NT2/D1 (cell line): ENCODE measurements at regions not wholly inside any gene's neighbourhood (a gene's known extent, or its start where the extent isn't known, plus 50 kb on each side); places are given as distances from the start of the nearest gene placed in this dataset.

Source experiments
- DNase-seq: peaks from one replicate; pipeline ENCODE4 v3.0.0-alpha.2; 2011; ENCODE audit warnings: low read depth, low spot score
- H3K27me3 ChIP-seq: 2 replicates; pipeline ENCODE4 v1.6.0; 2011; ENCODE audit warnings: mild to moderate bottlenecking; ENCODE audit not compliant: insufficient read length, insufficient read depth
- H3K36me3 ChIP-seq: 2 replicates; pipeline ENCODE4 v1.6.1; 2011; ENCODE audit warnings: mild to moderate bottlenecking, low read length, mixed read lengths; ENCODE audit not compliant: insufficient read depth, insufficient read length
- H3K4me1 ChIP-seq: 2 replicates; pipeline ENCODE4 v1.5.1; 2011; ENCODE audit not compliant: insufficient read depth, insufficient read length
- H3K4me3 ChIP-seq: 2 replicates; pipeline ENCODE4 v1.5.1; 2011; ENCODE audit warnings: low read depth; ENCODE audit not compliant: insufficient read length
- H3K9ac ChIP-seq: 2 replicates; pipeline ENCODE4 v1.6.0; 2011; ENCODE audit warnings: low read depth; ENCODE audit not compliant: insufficient read length
- H3K9me3 ChIP-seq: 2 replicates; pipeline ENCODE4 v1.5.1; 2011; ENCODE audit warnings: mild to moderate bottlenecking, low read length; ENCODE audit not compliant: insufficient read depth
- SUZ12 ChIP-seq: IDR thresholded peaks from 2 replicates; pipeline ENCODE4 v1.6.1; 2011; ENCODE audit not compliant: insufficient read length, insufficient read depth; ENCODE audit errors: extremely low read depth
- YY1 ChIP-seq: IDR thresholded peaks from 2 replicates; pipeline ENCODE4 v1.6.1; 2011; ENCODE audit not compliant: insufficient read length, insufficient read depth
- ZNF274 ChIP-seq: IDR thresholded peaks from 2 replicates; pipeline ENCODE4 v1.6.1; 2011; ENCODE audit warnings: mild to moderate bottlenecking, low read depth, low read length

DNA sequence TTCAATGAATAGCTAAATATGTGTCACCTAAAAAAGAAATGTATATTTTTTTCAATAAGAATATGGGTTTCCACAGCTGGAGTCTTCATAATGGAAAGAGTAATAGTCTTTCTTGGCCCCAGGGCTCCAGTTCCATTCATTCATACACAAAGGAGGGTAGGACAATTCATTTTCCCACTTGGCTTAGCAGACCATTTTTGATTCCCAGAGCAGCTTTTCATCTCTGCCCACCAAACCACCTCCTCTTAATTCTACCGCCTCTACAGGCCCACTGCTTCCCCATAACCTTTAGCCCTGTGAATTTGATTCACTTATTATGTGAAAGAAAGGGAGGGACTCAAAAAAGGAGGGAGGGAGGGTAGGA, 129.9 kb upstream of the PAK3 start:
- no peak overlapping the region for H3K9ac ChIP-seq
- no peaks in the 10 kb centered on the region for H3K9me3 ChIP-seq
- TF ChIP-seq ZNF274 (no peak), YY1 (no peak)
- H3K4me3 ChIP-seq, result no peak overlapping the region
- no peak for DNase-seq
- H3K36me3 ChIP-seq, result no peaks in the 10 kb centered on the region
- H3K4me1 ChIP-seq, result no peaks in the 10 kb centered on the region
- H3K27me3 ChIP-seq, result no peaks in the 10 kb centered on the region

GRCh38 chrX:110965409-110966090, 130.4 kb upstream of the PAK3 start:
- no peak for DNase-seq
- Histone ChIP-seq H3K9ac (no peak overlapping the region), H3K4me1 (no peaks in the 10 kb centered on the region), H3K36me3 (no peaks in the 10 kb centered on the region), H3K27me3 (no peaks in the 10 kb centered on the region), H3K4me3 (no peak overlapping the region), H3K9me3 (no peaks in the 10 kb centered on the region)
- TF ChIP-seq SUZ12 (no peak), YY1 (no peak), ZNF274 (no peak)

DNA sequence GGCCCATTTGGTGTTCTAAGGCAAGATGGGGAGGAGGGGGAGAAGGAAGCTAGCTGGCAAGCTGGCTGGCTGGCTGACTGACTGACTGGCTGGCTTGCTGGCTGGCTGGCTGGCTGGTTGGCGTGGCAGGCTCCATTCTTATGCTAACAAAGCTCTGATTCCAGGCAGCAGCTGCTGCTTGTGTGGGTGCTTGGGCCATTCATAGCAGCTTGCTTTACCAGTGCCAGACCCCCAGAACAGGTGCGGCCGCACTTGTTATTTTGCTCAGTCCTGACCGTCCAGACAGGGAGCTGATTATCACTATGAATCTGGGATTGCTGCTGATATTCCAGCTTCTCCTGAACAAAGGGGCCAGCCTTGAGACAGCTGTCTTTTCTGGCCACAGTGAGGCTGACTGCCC, 131.2 kb upstream of the PAK3 start:
- DNase-seq, result peak; percentile 32
- Histone ChIP-seq H3K4me1 (no peaks in the 10 kb centered on the region), H3K9ac (no peak overlapping the region), H3K27me3 (no peaks in the 10 kb centered on the region), H3K9me3 (no peaks in the 10 kb centered on the region), H3K36me3 (no peaks in the 10 kb centered on the region), H3K4me3 (no peak overlapping the region)
- no peak for TF ChIP-seq YY1
- TF ChIP-seq ZNF274, result no peak
- no peak for TF ChIP-seq SUZ12

- Histone ChIP-seq H3K4me3 (no peak overlapping the region), H3K27me3 (no peaks in the 10 kb centered on the region), H3K36me3 (no peaks in the 10 kb centered on the region), H3K4me1 (no peaks in the 10 kb centered on the region), H3K9ac (no peak overlapping the region), H3K9me3 (no peaks in the 10 kb centered on the region)
- DNase-seq, result no peak
- no peak for TF ChIP-seq SUZ12
- TF ChIP-seq ZNF274, result no peak
- TF ChIP-seq YY1, result no peak
Observed at GRCh38 chrX:110962451-110962850, 133.5 kb upstream of the PAK3 start.

- no peaks in the 10 kb centered on the region for H3K4me1 ChIP-seq
- H3K36me3 ChIP-seq, result no peaks in the 10 kb centered on the region
- no peak for TF ChIP-seq YY1
- no peak for TF ChIP-seq ZNF274
- TF ChIP-seq SUZ12, result no peak
- H3K4me3 ChIP-seq, result no peak overlapping the region
- DNase-seq, result no peak
- no peaks in the 10 kb centered on the region for H3K27me3 ChIP-seq
- no peak overlapping the region for H3K9ac ChIP-seq
- no peaks in the 10 kb centered on the region for H3K9me3 ChIP-seq
Observed at GRCh38 chrX:110955706-110956105, 140.3 kb upstream of the PAK3 start.

DNA sequence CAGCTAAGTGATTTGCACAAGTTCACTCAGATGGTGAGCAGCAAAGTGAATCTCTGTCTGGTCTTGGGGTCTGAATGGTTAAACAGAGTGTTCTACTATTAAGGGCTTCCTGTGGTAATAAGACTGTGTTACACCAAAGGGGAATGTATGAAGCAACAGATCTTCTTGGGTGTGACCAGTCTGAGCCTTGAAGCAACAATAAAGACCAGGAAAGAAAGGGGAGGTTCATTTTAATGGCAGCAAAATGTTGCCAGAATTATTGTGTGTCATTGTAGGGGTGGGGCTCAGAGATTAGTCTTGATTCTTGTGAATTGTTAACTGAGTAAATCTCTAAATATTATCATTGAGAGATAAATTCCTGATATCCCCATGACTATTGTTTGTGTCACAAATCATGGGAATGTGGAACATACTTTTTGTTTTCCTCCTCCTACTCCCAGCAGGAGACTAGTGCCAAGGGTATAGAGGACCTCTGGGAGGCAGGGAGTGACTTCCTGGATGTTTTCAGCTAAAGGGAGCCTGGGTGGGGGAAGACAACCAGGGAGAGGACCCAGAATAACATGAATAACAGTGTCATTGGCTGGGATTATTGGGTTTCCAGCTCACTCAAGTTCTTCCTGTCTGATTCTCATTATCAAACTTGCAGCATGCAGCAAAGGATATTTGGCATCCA, 141.4 kb upstream of the PAK3 start:
- no peak overlapping the region for H3K4me3 ChIP-seq
- no peaks in the 10 kb centered on the region for H3K36me3 ChIP-seq
- no peaks in the 10 kb centered on the region for H3K27me3 ChIP-seq
- DNase-seq, result no peak
- no peaks in the 10 kb centered on the region for H3K9me3 ChIP-seq
- no peak for TF ChIP-seq SUZ12
- no peak for TF ChIP-seq ZNF274
- no peak for TF ChIP-seq YY1
- H3K4me1 ChIP-seq, result no peaks in the 10 kb centered on the region
- H3K9ac ChIP-seq, result no peak overlapping the region

GRCh38 chrX:110951472-110952269, 144.3 kb upstream of the PAK3 start:
- no peak overlapping the region for H3K4me3 ChIP-seq
- H3K9me3 ChIP-seq, result no peaks in the 10 kb centered on the region
- no peak for DNase-seq
- no peaks in the 10 kb centered on the region for H3K27me3 ChIP-seq
- no peak overlapping the region for H3K9ac ChIP-seq
- H3K36me3 ChIP-seq, result no peaks in the 10 kb centered on the region
- no peaks in the 10 kb centered on the region for H3K4me1 ChIP-seq
- TF ChIP-seq SUZ12 (no peak), ZNF274 (no peak), YY1 (no peak)
